Bronchial epithelial cell (primary cell): ENCODE measurements at regions not wholly inside any gene's neighbourhood (a gene's known extent, or its start where the extent isn't known, plus 50 kb on each side); places are given as distances from the start of the nearest gene placed in this dataset.
"Not testable (repeated sequence)": the region's sequence is repeated elsewhere in the genome, so short reads cannot be mapped to it uniquely, and the experiment has no call there.

Source experiments
- DNase-seq: peaks from one replicate; pipeline ENCODE4 v3.0.0-alpha.2; 2010; ENCODE audit warnings: low read depth
- FAIRE-seq: peaks from 2 replicates; lab custom pipeline; 2011; peaks lifted over from hg19 to GRCh38; lab: Jason Lieb, UNC
- H3K27me3 ChIP-seq: 2 replicates; pipeline ENCODE4 v1.5.1; 2011; ENCODE audit warnings: low read length; ENCODE audit not compliant: control insufficient read depth, insufficient read depth
- H3K36me3 ChIP-seq: 2 replicates; pipeline ENCODE4 v1.5.1; 2011; ENCODE audit warnings: low read length; ENCODE audit not compliant: control insufficient read depth, insufficient read depth
- H3K4me3 ChIP-seq: 2 replicates; pipeline ENCODE4 v1.5.1; 2011; ENCODE audit warnings: mild to moderate bottlenecking, low read depth, low read length, control low read depth
- CTCF ChIP-seq: IDR thresholded peaks from 2 replicates; pipeline ENCODE4 v1.5.1; 2011; ENCODE audit warnings: mild to moderate bottlenecking, moderate library complexity, low read length, control low read depth, inconsistent platforms; ENCODE audit not compliant: insufficient read depth, severe bottlenecking

- FAIRE-seq (no peak), DNase-seq (no peak)
- TF ChIP-seq CTCF, result no peak
- H3K36me3 ChIP-seq, result no peaks in the 10 kb centered on the region
- H3K4me3 ChIP-seq, result no peak overlapping the region
- no peaks in the 10 kb centered on the region for H3K27me3 ChIP-seq
Measured at GRCh38 chr5:63029891-63030290, 451.3 kb downstream of the LRRC70 start.

GRCh38 chr5:63025679-63026078 lies 447.1 kb downstream of the LRRC70 start:
- TF ChIP-seq CTCF, result no peak
- Histone ChIP-seq H3K4me3 (no peak overlapping the region), H3K36me3 (no peaks in the 10 kb centered on the region), H3K27me3 (no peaks in the 10 kb centered on the region)
- no peak for FAIRE-seq
- no peak for DNase-seq

GRCh38 chr5:63022403-63022802 lies 443.8 kb downstream of the LRRC70 start:
- DNase-seq (no peak), FAIRE-seq (no peak)
- Histone ChIP-seq H3K27me3 (no peaks in the 10 kb centered on the region), H3K36me3 (no peaks in the 10 kb centered on the region), H3K4me3 (no peak overlapping the region)
- TF ChIP-seq CTCF, result no peak

- TF ChIP-seq CTCF, result no peak
- no peak for DNase-seq
Measured at GRCh38 chr5:63011158-63011557, 432.5 kb downstream of the LRRC70 start.

GRCh38 chr5:63008195-63008594 lies 429.6 kb downstream of the LRRC70 start:
- Histone ChIP-seq H3K27me3 (no peaks in the 10 kb centered on the region), H3K4me3 (no peak overlapping the region), H3K36me3 (no peaks in the 10 kb centered on the region)
- no peak for DNase-seq
- no peak for FAIRE-seq
- TF ChIP-seq CTCF, result no peak

More at GRCh38 chr5:63011158-63011557, 432.5 kb downstream of the LRRC70 start:
- FAIRE-seq, result no peak
- Histone ChIP-seq H3K4me3 (no peak overlapping the region), H3K27me3 (no peaks in the 10 kb centered on the region), H3K36me3 (no peaks in the 10 kb centered on the region)

GRCh38 chr5:62994842-62995241 lies 416.2 kb downstream of the LRRC70 start:
- not testable (repeated sequence) for DNase-seq, H3K36me3 ChIP-seq, FAIRE-seq

More at GRCh38 chr5:62994842-62995241, 416.2 kb downstream of the LRRC70 start:
- not testable (repeated sequence) for H3K27me3 ChIP-seq, H3K4me3 ChIP-seq
